HCT116 (cell line): ENCODE measurements at regions not wholly inside any gene's neighbourhood (a gene's known extent, or its start where the extent isn't known, plus 50 kb on each side); places are given as distances from the start of the nearest gene placed in this dataset.

Experiments
- CTCF ChIP-seq, 3 experiments: fragments of 200-600 bp in 1 of 3; sonication (generic) in 1 of 3; IDR thresholded peaks in 2 of 3; conservative IDR thresholded peaks in 1 of 3; 2 replicates each; pipeline ENCODE4 v1.5.1; 2012 to 2017; ENCODE audit warnings: low read depth in 2 of 3, low read length in 2 of 3, antibody characterized with exemption in 1 of 3, borderline replicate concordance in 1 of 3, control low read depth in 1 of 3, mild to moderate bottlenecking in 1 of 3, mixed read lengths in 1 of 3, mixed run types in 1 of 3, moderate library complexity in 1 of 3; ENCODE audit not compliant: insufficient read depth in 1 of 3
- EZH2 ChIP-seq: fragments of 200-600 bp; sonication (generic); IDR thresholded peaks from 2 replicates; pipeline ENCODE4 v1.6.1; 2017; ENCODE audit warnings: antibody characterized with exemption, mixed run types
- EZH2phosphoT487 ChIP-seq: fragments of 200-600 bp; IDR thresholded peaks from 2 replicates; pipeline ENCODE4 v1.6.1; 2018; ENCODE audit warnings: antibody characterized with exemption, borderline replicate concordance
- MAX ChIP-seq: IDR thresholded peaks from 2 replicates; pipeline ENCODE4 v1.6.1; 2012
- POLR2A ChIP-seq: IDR thresholded peaks from 2 replicates; pipeline ENCODE4 v1.7.0; 2011; ENCODE audit warnings: borderline replicate concordance; ENCODE audit not compliant: insufficient read depth, insufficient read length; ENCODE audit errors: extremely low read depth
- RAD21 ChIP-seq: IDR thresholded peaks from 2 replicates; pipeline ENCODE4 v1.6.1; 2012; ENCODE audit warnings: low read depth, mild to moderate bottlenecking
- TF ChIP-seq, protein P1 (sequence below): IDR thresholded peaks from 2 replicates; pipeline ENCODE4 v1.6.1; 2012; ENCODE audit warnings: low read depth

DNA sequence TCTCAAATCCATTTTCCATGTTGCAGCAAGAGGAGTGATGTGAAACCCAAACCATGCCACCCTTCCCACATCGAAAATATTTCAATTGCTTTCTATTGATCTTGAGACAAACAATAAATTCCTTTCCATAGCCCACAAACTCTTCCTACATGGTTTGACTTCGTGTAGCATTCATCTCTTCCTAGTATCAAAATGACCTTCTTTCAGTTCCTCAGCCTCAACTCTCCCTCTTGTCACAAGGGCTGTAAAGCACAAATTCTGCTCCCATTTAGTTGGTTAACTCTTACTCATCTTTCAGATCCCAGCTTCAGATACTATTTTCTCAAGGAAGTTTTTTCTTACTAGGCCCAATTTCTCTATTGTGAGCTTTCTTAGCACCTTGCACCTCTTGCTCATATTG is 99.0 kb downstream of the ZNF281 start:
- TF ChIP-seq CTCF (IDR thresholded peaks at IDR 0.05 in 2 of 3, conservative IDR thresholded peaks at IDR 0.05 in 1 of 3; ENCODE audit: borderline replicate concordance in 1 of 3, insufficient read depth in 1 of 3, low read depth in 2 of 3, low read length in 2 of 3) = no peak
- TF ChIP-seq EZH2 = no peak
- TF ChIP-seq, protein P1, sequence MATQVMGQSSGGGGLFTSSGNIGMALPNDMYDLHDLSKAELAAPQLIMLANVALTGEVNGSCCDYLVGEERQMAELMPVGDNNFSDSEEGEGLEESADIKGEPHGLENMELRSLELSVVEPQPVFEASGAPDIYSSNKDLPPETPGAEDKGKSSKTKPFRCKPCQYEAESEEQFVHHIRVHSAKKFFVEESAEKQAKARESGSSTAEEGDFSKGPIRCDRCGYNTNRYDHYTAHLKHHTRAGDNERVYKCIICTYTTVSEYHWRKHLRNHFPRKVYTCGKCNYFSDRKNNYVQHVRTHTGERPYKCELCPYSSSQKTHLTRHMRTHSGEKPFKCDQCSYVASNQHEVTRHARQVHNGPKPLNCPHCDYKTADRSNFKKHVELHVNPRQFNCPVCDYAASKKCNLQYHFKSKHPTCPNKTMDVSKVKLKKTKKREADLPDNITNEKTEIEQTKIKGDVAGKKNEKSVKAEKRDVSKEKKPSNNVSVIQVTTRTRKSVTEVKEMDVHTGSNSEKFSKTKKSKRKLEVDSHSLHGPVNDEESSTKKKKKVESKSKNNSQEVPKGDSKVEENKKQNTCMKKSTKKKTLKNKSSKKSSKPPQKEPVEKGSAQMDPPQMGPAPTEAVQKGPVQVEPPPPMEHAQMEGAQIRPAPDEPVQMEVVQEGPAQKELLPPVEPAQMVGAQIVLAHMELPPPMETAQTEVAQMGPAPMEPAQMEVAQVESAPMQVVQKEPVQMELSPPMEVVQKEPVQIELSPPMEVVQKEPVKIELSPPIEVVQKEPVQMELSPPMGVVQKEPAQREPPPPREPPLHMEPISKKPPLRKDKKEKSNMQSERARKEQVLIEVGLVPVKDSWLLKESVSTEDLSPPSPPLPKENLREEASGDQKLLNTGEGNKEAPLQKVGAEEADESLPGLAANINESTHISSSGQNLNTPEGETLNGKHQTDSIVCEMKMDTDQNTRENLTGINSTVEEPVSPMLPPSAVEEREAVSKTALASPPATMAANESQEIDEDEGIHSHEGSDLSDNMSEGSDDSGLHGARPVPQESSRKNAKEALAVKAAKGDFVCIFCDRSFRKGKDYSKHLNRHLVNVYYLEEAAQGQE = no peak
- TF ChIP-seq POLR2A = no peak
- no peak for TF ChIP-seq EZH2phosphoT487
- TF ChIP-seq RAD21 = no peak
- no peak for TF ChIP-seq MAX
